Loucy (cell line): ENCODE measurements at regions not wholly inside any gene's neighbourhood (a gene's known extent, or its start where the extent isn't known, plus 50 kb on each side); places are given as distances from the start of the nearest gene placed in this dataset.

Experiments used
- CTCF ChIP-seq: fragments of 200-600 bp; sonication (generic); conservative IDR thresholded peaks from 2 replicates; pipeline ENCODE4 v1.5.1; 2014; ENCODE audit warnings: mild to moderate bottlenecking, antibody characterized with exemption, low read length
- EZH2phosphoT487 ChIP-seq: fragments of 200-600 bp; IDR thresholded peaks from 2 replicates; pipeline ENCODE4 v1.6.1; 2018; ENCODE audit warnings: antibody characterized with exemption, mild to moderate bottlenecking, moderate library complexity, borderline replicate concordance

- TF ChIP-seq CTCF = no peak
- TF ChIP-seq EZH2phosphoT487 = no peak
Observed at GRCh38 chr14:55761651-55762050, 181.6 kb downstream of the KTN1 start.
